ENCODE measurements at regions not wholly inside any gene's neighbourhood (a gene's known extent, or its start where the extent isn't known, plus 50 kb on each side); places are given as distances from the start of the nearest gene placed in this dataset.
A peak's percentile ranks its signal among the peaks of the same experiment; 100 is the strongest.

DNA sequence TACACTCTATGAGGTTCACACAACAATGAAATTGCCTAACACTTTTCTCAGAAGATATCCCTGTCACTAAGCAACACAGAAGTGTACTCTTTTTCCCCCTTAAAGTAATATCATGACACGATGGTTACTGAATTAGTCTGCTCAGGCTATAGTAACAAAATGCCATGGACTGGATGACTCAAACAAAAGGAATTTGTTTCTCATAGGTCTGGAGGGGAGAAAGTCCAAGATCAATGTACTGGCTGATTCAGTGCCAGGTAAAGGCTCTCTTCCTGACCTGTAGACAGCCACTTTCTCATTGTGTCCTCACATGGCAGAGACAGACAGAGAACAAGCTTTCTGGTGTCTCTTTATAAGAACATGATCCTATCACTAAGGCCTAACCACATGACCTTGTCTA lies 211.9 kb downstream of the RBM43 start:
- Histone ChIP-seq H3K27ac (ENCODE audit: low read depth in 1 of 2, low read length in 2 of 2) (peak overlapping the region in 1 of 2 donors; percentile 13), H3K36me3 (ENCODE audit: control insufficient read depth in 4 of 4, insufficient read depth in 3 of 4, low read depth in 1 of 4, low read length in 3 of 4) (no peaks in the 10 kb centered on the region), H3K9ac (ENCODE audit: low read depth in 1 of 2, low read length in 2 of 2) (no peak overlapping the region), H3K4me3 (ENCODE audit: low read depth in 1 of 3, low read length in 3 of 3) (no peak overlapping the region), H3K9me3 (ENCODE audit: control insufficient read depth in 4 of 4, low read length in 3 of 4) (no peaks in the 10 kb centered on the region), H3K27me3 (ENCODE audit: control insufficient read depth in 4 of 4, insufficient read depth in 4 of 4, low read length in 3 of 4) (no peaks in the 10 kb centered on the region), H3K4me1 (ENCODE audit: control insufficient read depth in 4 of 4, insufficient read depth in 4 of 4, low read length in 3 of 4) (peaks cover 3 to 14% (median 7%) of the 10 kb centered on the region in 4 donors)
- no peak for DNase-seq (ENCODE audit: low spot score)
- no peak for TF ChIP-seq ZBTB33 (IDR thresholded peaks at IDR 0.05)
- TF ChIP-seq GABPA (IDR thresholded peaks at IDR 0.05 in 1 of 2, conservative IDR thresholded peaks at IDR 0.05 in 1 of 2): no peak
- peak; percentile 83 to 95 for TF ChIP-seq HNF4A (conservative IDR thresholded peaks at IDR 0.05)
- no peak for TF ChIP-seq FOXA1 (IDR thresholded peaks at IDR 0.05)
- no peak for TF ChIP-seq FOXA2 (IDR thresholded peaks at IDR 0.05)
- peak; percentile 20 for TF ChIP-seq HNF4G (IDR thresholded peaks at IDR 0.05)
- peak; percentile 61 for TF ChIP-seq SP1 (IDR thresholded peaks at IDR 0.05)
- TF ChIP-seq REST (IDR thresholded peaks at IDR 0.05): peak; percentile 24
- TF ChIP-seq ATF3 (IDR thresholded peaks at IDR 0.05): peak; percentile 86
- TF ChIP-seq RAD21 (IDR thresholded peaks at IDR 0.05): peak in 1 of 2 donors; percentile 53
- TF ChIP-seq CTCF (IDR thresholded peaks at IDR 0.05; ENCODE audit: low read depth, low read length, missing input control): no peak
- TF ChIP-seq RXRA (IDR thresholded peaks at IDR 0.05): peak; percentile 43 to 82
- no peak for TF ChIP-seq TAF1 (conservative IDR thresholded peaks at IDR 0.05)
- TF ChIP-seq EGR1 (IDR thresholded peaks at IDR 0.05; ENCODE audit: low read depth in 2 of 2): no peak
- no peak for TF ChIP-seq NR2F2 (IDR thresholded peaks at IDR 0.05)
- TF ChIP-seq YY1 (IDR thresholded peaks at IDR 0.05): peak; percentile 50
- peak; percentile 93 to 99 for TF ChIP-seq JUND (IDR thresholded peaks at IDR 0.05)
- TF ChIP-seq, protein P1, sequence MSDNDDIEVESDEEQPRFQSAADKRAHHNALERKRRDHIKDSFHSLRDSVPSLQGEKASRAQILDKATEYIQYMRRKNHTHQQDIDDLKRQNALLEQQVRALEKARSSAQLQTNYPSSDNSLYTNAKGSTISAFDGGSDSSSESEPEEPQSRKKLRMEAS (IDR thresholded peaks at IDR 0.05): no peak
- 25% methylated on average over 1 of the region's 1 CpG for whole genome bisulfite sequencing

Measured in liver (tissue), 8 donors.